ENCODE measurements at regions not wholly inside any gene's neighbourhood (a gene's known extent, or its start where the extent isn't known, plus 50 kb on each side); places are given as distances from the start of the nearest gene placed in this dataset.

DNA sequence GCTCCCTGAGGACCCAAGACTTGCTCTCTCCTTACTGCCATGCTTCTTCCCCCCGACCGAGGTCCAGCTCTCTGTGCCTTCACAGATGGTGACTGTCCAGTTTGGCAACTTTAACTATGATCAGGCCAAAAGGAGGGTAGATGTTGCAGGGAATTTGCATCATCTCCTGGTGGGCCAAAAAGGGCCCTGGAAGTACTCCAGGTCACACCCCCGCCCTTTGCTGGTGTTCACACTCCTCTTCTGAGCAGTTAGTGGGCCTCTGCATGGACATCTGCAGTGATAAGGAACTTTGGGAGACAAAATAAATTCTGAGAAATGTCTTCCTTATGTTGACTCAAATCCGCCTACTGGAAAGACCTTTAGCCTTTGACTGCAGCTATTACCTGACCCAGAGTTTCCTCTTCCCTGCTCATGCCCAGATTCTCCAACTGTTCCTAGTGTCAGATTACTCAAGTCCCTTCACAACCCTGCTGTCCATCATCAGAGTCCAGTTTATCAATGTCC lies 234.4 kb downstream of the LOXHD1 start:
- BruUV-seq (replicated peaks): no TSS peak
- ChIA-PET POLR2A (no interaction called here), CTCF (no interaction called here)
- H3K27me3 ChIP-seq (ENCODE audit: control insufficient read depth in 2 of 2, insufficient read depth in 2 of 2, low read length in 2 of 2): no peaks in the 10 kb centered on the region
- no peak for FAIRE-seq
- TF ChIP-seq JUN (IDR thresholded peaks at IDR 0.05; ENCODE audit: borderline replicate concordance, insufficient read depth, insufficient read length, low read depth) (no peak), FOS (IDR thresholded peaks at IDR 0.05; ENCODE audit: borderline replicate concordance, insufficient read depth, low read length) (no peak), EZH2 (IDR thresholded peaks at IDR 0.05; ENCODE audit: borderline replicate concordance, low read depth, low read length, severe bottlenecking) (no peak), GATA2 (IDR thresholded peaks at IDR 0.05; ENCODE audit: insufficient read depth, insufficient read length, low read depth, low read length) (no peak), MYC (IDR thresholded peaks at IDR 0.05; ENCODE audit: low read depth, low read length) (no peak), POLR2AphosphoS5 (IDR thresholded peaks at IDR 0.05; ENCODE audit: insufficient read depth, low read depth, low read length) (no peak), POLR2A (IDR thresholded peaks at IDR 0.05; ENCODE audit: low read depth, low read length) (no peak)
- TF ChIP-seq, protein P1, sequence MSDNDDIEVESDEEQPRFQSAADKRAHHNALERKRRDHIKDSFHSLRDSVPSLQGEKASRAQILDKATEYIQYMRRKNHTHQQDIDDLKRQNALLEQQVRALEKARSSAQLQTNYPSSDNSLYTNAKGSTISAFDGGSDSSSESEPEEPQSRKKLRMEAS (IDR thresholded peaks at IDR 0.05; ENCODE audit: insufficient read depth, insufficient read length): no peak
- TF ChIP-seq, protein P2, sequence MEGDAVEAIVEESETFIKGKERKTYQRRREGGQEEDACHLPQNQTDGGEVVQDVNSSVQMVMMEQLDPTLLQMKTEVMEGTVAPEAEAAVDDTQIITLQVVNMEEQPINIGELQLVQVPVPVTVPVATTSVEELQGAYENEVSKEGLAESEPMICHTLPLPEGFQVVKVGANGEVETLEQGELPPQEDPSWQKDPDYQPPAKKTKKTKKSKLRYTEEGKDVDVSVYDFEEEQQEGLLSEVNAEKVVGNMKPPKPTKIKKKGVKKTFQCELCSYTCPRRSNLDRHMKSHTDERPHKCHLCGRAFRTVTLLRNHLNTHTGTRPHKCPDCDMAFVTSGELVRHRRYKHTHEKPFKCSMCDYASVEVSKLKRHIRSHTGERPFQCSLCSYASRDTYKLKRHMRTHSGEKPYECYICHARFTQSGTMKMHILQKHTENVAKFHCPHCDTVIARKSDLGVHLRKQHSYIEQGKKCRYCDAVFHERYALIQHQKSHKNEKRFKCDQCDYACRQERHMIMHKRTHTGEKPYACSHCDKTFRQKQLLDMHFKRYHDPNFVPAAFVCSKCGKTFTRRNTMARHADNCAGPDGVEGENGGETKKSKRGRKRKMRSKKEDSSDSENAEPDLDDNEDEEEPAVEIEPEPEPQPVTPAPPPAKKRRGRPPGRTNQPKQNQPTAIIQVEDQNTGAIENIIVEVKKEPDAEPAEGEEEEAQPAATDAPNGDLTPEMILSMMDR (IDR thresholded peaks at IDR 0.05; ENCODE audit: extremely low read depth in 1 of 2, insufficient read depth in 1 of 2, low read depth in 1 of 2, low read length in 2 of 2): no peak
- no peak overlapping the region for H3K27ac ChIP-seq (ENCODE audit: insufficient read depth, low read depth, low read length)
- no peak overlapping the region for H3K4me3 ChIP-seq (replicated peaks in 1 of 3; ENCODE audit: insufficient read depth in 1 of 3, low read depth in 1 of 3, low read length in 3 of 3)
- dilution Hi-C loops (cut with MboI; ENCODE audit: extremely low pct_ligation_motif_present, low sequenced_read_pairs) (no loop called here), intact Hi-C loops (cut with micrococcal nuclease) (no loop called here)
- no peaks in the 10 kb centered on the region for H3K9me1 ChIP-seq (replicated peaks; ENCODE audit: control insufficient read depth, extremely low read depth, insufficient read depth, low read length)
- H2AFZ ChIP-seq (ENCODE audit: low read depth, low read length): no peak overlapping the region
- H3K36me3 ChIP-seq (ENCODE audit: control insufficient read depth in 2 of 2, extremely low read depth in 1 of 2, insufficient read depth in 2 of 2, low read length in 2 of 2): no peaks in the 10 kb centered on the region
- no peaks in the 10 kb centered on the region for H3K4me1 ChIP-seq (ENCODE audit: control insufficient read depth, extremely low read depth, insufficient read depth, low read length)
- no peaks in the 10 kb centered on the region for H3K79me2 ChIP-seq (ENCODE audit: control insufficient read depth, insufficient read depth, low read length)
- H3K9ac ChIP-seq (replicated peaks; ENCODE audit: extremely low read depth, insufficient read depth, low read length): no peak overlapping the region
- H4K20me1 ChIP-seq (replicated peaks; ENCODE audit: control insufficient read depth, extremely low read depth, insufficient read depth, low read length): no peaks in the 10 kb centered on the region
- no peak for DNase-seq (ENCODE audit: low read depth, low spot score)
- H3K4me2 ChIP-seq (ENCODE audit: insufficient read depth, low read length): no peak overlapping the region
- no peaks in the 10 kb centered on the region for H3K9me3 ChIP-seq (replicated peaks; ENCODE audit: control insufficient read depth, insufficient read depth, low read length)
